Colonic mucosa (tissue), 4 donors: ENCODE measurements at regions not wholly inside any gene's neighbourhood (a gene's known extent, or its start where the extent isn't known, plus 50 kb on each side); places are given as distances from the start of the nearest gene placed in this dataset.

Experiments used
- DNase-seq: peaks from one replicate; pipeline ENCODE4 v3.0.0-alpha.2; 2020
- H3K27ac ChIP-seq: fragments of 200-600 bp; one replicate; pipeline ENCODE4 v1.8.0; 2021
- H3K27me3 ChIP-seq: fragments of 200-600 bp; one replicate; pipeline ENCODE4 v1.8.0; 2021
- H3K36me3 ChIP-seq: fragments of 200-600 bp; one replicate; pipeline ENCODE4 v1.8.0; 2021
- H3K4me1 ChIP-seq: fragments of 200-600 bp; one replicate; pipeline ENCODE4 v1.8.0; 2021; ENCODE audit warnings: mild to moderate bottlenecking
- H3K4me3 ChIP-seq: fragments of 200-600 bp; one replicate; pipeline ENCODE4 v1.8.0; 2021
- H3K9ac ChIP-seq, 2 donors: one replicate each; pipeline ENCODE4 v1.7.0; 2013; ENCODE audit warnings: control low read depth in 2 of 2, low read depth in 2 of 2, low read length in 2 of 2
- H3K9me3 ChIP-seq: fragments of 200-600 bp; one replicate; pipeline ENCODE4 v1.8.0; 2021
- intact Hi-C: fragments of 100-400 bp; cut with DNase I; formaldehyde crosslinking; loops from one replicate; pipeline ENCODE4 v1.14.1; 2022
- TF ChIP-seq, protein P1 (sequence below): fragments of 200-600 bp; IDR thresholded peaks from one replicate; pipeline ENCODE4 v1.8.0; 2022; ENCODE audit warnings: antibody characterized with exemption, mild to moderate bottlenecking
- donor health status: healthy.
- donor health status: DM: no; HTN: no; CAD: no.
- donor health status: DM: no; HTN: no; CAD: no.

DNA sequence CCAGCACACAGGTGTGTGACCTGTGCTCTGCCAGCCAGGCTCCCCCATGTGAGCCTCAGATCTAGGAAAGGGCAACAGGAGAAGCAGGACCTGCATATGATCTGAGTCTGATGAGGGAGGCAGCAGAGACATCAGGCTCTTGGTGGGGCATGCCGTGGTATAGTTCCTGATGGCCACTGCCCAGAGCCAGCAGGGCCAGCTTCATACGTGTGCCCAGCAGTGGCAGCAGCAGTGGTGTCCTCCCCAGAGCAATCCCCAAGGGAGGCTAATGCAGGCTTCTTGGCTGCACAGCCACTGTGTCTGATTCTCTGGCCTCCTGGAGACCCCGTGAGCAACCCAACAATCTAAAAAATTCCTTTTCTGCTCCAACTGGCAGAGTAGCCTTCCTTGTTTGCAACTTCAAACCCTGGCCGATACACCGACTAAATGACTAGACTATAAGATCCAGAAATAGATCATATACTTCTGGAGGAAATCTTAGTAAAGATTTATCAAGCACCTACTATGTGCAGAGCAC, 230.6 kb upstream of the ZMIZ1 start:
- TF ChIP-seq, protein P1, sequence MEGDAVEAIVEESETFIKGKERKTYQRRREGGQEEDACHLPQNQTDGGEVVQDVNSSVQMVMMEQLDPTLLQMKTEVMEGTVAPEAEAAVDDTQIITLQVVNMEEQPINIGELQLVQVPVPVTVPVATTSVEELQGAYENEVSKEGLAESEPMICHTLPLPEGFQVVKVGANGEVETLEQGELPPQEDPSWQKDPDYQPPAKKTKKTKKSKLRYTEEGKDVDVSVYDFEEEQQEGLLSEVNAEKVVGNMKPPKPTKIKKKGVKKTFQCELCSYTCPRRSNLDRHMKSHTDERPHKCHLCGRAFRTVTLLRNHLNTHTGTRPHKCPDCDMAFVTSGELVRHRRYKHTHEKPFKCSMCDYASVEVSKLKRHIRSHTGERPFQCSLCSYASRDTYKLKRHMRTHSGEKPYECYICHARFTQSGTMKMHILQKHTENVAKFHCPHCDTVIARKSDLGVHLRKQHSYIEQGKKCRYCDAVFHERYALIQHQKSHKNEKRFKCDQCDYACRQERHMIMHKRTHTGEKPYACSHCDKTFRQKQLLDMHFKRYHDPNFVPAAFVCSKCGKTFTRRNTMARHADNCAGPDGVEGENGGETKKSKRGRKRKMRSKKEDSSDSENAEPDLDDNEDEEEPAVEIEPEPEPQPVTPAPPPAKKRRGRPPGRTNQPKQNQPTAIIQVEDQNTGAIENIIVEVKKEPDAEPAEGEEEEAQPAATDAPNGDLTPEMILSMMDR: no peak

GRCh38 chr10:78843495-78843894, 225.3 kb upstream of the ZMIZ1 start:
- TF ChIP-seq, protein P1: no peak
- no peaks in the 10 kb centered on the region for H3K4me1 ChIP-seq
- H3K27me3 ChIP-seq: no peaks in the 10 kb centered on the region
- H3K4me3 ChIP-seq: no peak overlapping the region
- H3K27ac ChIP-seq: no peak overlapping the region
- H3K9ac ChIP-seq: no peak overlapping the region
- DNase-seq: no peak
- H3K36me3 ChIP-seq: no peaks in the 10 kb centered on the region
- H3K9me3 ChIP-seq: no peaks in the 10 kb centered on the region
- intact Hi-C loops: no loop called here

More for the DNA sequence above, 230.6 kb upstream of the ZMIZ1 start:
- no peak overlapping the region for H3K4me3 ChIP-seq
- H3K27me3 ChIP-seq: no peaks in the 10 kb centered on the region
- H3K9ac ChIP-seq: no peak overlapping the region
- H3K4me1 ChIP-seq: no peaks in the 10 kb centered on the region
- no peak overlapping the region for H3K27ac ChIP-seq
- intact Hi-C loops: no loop called here
- H3K36me3 ChIP-seq: no peaks in the 10 kb centered on the region
- no peak for DNase-seq
- H3K9me3 ChIP-seq: no peaks in the 10 kb centered on the region

GRCh38 chr10:78844960-78845607, 223.7 kb upstream of the ZMIZ1 start:
- no peaks in the 10 kb centered on the region for H3K4me1 ChIP-seq
- H3K4me3 ChIP-seq: no peak overlapping the region
- no peaks in the 10 kb centered on the region for H3K27me3 ChIP-seq
- no peaks in the 10 kb centered on the region for H3K9me3 ChIP-seq
- TF ChIP-seq, protein P1: no peak
- H3K36me3 ChIP-seq: no peaks in the 10 kb centered on the region
- DNase-seq: no peak
- H3K9ac ChIP-seq: no peak overlapping the region
- intact Hi-C loops: no loop called here
- no peak overlapping the region for H3K27ac ChIP-seq

GRCh38 chr10:78846071-78846470, 222.7 kb upstream of the ZMIZ1 start:
- Histone ChIP-seq H3K27ac (no peak overlapping the region), H3K36me3 (no peaks in the 10 kb centered on the region), H3K9ac (no peak overlapping the region), H3K27me3 (no peaks in the 10 kb centered on the region), H3K4me1 (no peaks in the 10 kb centered on the region), H3K9me3 (no peaks in the 10 kb centered on the region), H3K4me3 (no peak overlapping the region)
- TF ChIP-seq, protein P1: no peak
- no peak for DNase-seq
- intact Hi-C loops: no loop called here

- TF ChIP-seq, protein P1: no peak
- H3K27me3 ChIP-seq: no peaks in the 10 kb centered on the region
- H3K27ac ChIP-seq: no peak overlapping the region
- no peaks in the 10 kb centered on the region for H3K4me1 ChIP-seq
- H3K9ac ChIP-seq: no peak overlapping the region
- intact Hi-C loops: no loop called here
- H3K9me3 ChIP-seq: no peaks in the 10 kb centered on the region
- no peak overlapping the region for H3K4me3 ChIP-seq
- no peak for DNase-seq
- H3K36me3 ChIP-seq: no peaks in the 10 kb centered on the region
These were observed 222.0 kb upstream of the ZMIZ1 start for GRCh38 chr10:78846760-78847159.
